Keratinocyte (primary cell): ENCODE measurements at regions not wholly inside any gene's neighbourhood (a gene's known extent, or its start where the extent isn't known, plus 50 kb on each side); places are given as distances from the start of the nearest gene placed in this dataset.

ENCODE experiments used
- DNase-seq: peaks from one replicate; pipeline ENCODE4 v3.0.0-alpha.2; 2011; ENCODE audit warnings: low read depth, missing footprints, low spot score
- FAIRE-seq: peaks from 2 replicates; lab custom pipeline; 2011; peaks lifted over from hg19 to GRCh38; lab: Jason Lieb, UNC
- H2AFZ ChIP-seq: 2 replicates; pipeline ENCODE4 v1.6.0; 2012; ENCODE audit warnings: low read length, control low read depth, inconsistent platforms; ENCODE audit not compliant: control insufficient read depth
- H3K27ac ChIP-seq: 2 replicates; pipeline ENCODE4 v1.5.1; 2011; ENCODE audit warnings: low read length; ENCODE audit not compliant: control insufficient read depth, insufficient read depth
- H3K27me3 ChIP-seq: 3 replicates; pipeline ENCODE4 v1.6.0; 2011; ENCODE audit warnings: low read length; ENCODE audit not compliant: control insufficient read depth, insufficient read depth; ENCODE audit errors: extremely low read depth
- H3K36me3 ChIP-seq, 2 experiments: 2 replicates in 1 of 2; 3 replicates in 1 of 2; pipeline ENCODE4 v1.5.1; 2011; ENCODE audit warnings: low read length in 2 of 2, mild to moderate bottlenecking in 1 of 2; ENCODE audit not compliant: control insufficient read depth in 2 of 2, insufficient read depth in 2 of 2; ENCODE audit errors: extremely low read depth in 1 of 2
- H3K4me1 ChIP-seq: 3 replicates; pipeline ENCODE4 v1.5.1; 2011; ENCODE audit warnings: low read length; ENCODE audit not compliant: control insufficient read depth, insufficient read depth; ENCODE audit errors: extremely low read depth
- H3K4me2 ChIP-seq: 3 replicates; pipeline ENCODE4 v1.6.0; 2011; ENCODE audit warnings: low read depth, low read length; ENCODE audit not compliant: control insufficient read depth, insufficient read depth; ENCODE audit errors: extremely low read depth
- H3K4me3 ChIP-seq, 3 experiments: fragments of 200-600 bp in 1 of 3; sonication (generic) in 1 of 3; 2 replicates in 2 of 3; 3 replicates in 1 of 3; pipeline ENCODE4 v1.5.1; 2011 to 2016; ENCODE audit warnings: low read length in 3 of 3, mild to moderate bottlenecking in 3 of 3, control low read depth in 2 of 3, inconsistent platforms in 1 of 3, low read depth in 1 of 3, mixed read lengths in 1 of 3, mixed run types in 1 of 3, moderate library complexity in 1 of 3; ENCODE audit not compliant: control insufficient read depth in 2 of 3, insufficient read depth in 2 of 3; ENCODE audit errors: extremely low read depth in 1 of 3
- H3K79me2 ChIP-seq: 2 replicates; pipeline ENCODE4 v1.6.0; 2012; ENCODE audit warnings: low read length; ENCODE audit not compliant: control insufficient read depth, insufficient read depth
- H3K9ac ChIP-seq: 3 replicates; pipeline ENCODE4 v1.6.0; 2011; ENCODE audit warnings: low read length; ENCODE audit not compliant: control insufficient read depth, insufficient read depth; ENCODE audit errors: extremely low read depth
- H3K9me1 ChIP-seq: 3 replicates; pipeline ENCODE4 v1.6.0; 2011; ENCODE audit warnings: low read length; ENCODE audit not compliant: control insufficient read depth, insufficient read depth; ENCODE audit errors: extremely low read depth
- H3K9me3 ChIP-seq: 2 replicates; pipeline ENCODE4 v1.5.1; 2012; ENCODE audit warnings: low read depth, low read length; ENCODE audit not compliant: control insufficient read depth
- H4K20me1 ChIP-seq: 3 replicates; pipeline ENCODE4 v1.6.0; 2011; ENCODE audit warnings: low read length; ENCODE audit not compliant: control insufficient read depth, insufficient read depth; ENCODE audit errors: extremely low read depth
- EZH2 ChIP-seq: IDR thresholded peaks from one replicate; pipeline ENCODE4 v1.6.1; 2012; ENCODE audit warnings: inconsistent platforms, mild to moderate bottlenecking, low read length, moderate library complexity
- dilution Hi-C: fragments of 300-500 bp; cut with MboI; formaldehyde crosslinking; loops from one replicate; pipeline ENCODE4 v1.7.0; 2020; ENCODE audit warnings: low sequenced_read_pairs; ENCODE audit not compliant: extremely low pct_ligation_motif_present
- TF ChIP-seq, protein P1 (sequence below), 3 experiments: IDR thresholded peaks in 1 of 3; conservative IDR thresholded peaks in 1 of 3; optimal IDR thresholded peaks in 1 of 3; 2 replicates in 2 of 3; 3 replicates in 1 of 3; pipeline versions ENCODE3 to v1.5.1; 2011; ENCODE audit warnings: low read length in 3 of 3, mild to moderate bottlenecking in 3 of 3, moderate library complexity in 2 of 3, control low read depth in 1 of 3, inconsistent platforms in 1 of 3; ENCODE audit not compliant: insufficient read depth in 2 of 3; ENCODE audit errors: extremely low read depth in 1 of 3

DNA sequence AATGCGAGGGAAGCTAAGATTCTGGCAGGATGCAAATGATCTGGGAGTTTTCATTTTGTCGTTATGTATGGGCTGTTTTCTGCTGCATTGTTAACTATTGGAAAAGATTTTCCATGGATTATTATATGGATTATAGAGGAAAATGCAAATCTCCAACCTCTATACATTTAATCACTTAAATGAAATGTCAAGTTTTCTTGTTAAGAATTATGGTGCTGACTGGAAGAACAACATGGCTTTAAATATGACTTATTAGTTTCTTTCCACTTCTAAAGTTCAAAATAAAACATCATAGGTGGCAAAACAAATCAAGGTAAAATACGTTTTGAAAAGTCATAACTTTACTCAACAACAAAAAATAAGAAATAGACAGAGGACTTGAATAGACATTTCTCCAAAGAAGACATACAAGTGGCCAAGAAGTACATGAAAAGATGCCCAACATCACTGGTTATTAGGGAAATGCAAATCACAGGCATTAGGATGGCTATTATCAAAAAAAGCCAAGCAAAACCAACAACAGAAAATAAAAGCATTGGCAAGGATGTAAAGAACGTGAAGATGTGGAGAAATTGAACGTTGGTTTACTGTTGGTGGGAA, 56.2 kb upstream of the CLDN5 start:
- H3K9ac ChIP-seq, result no peak overlapping the region
- dilution Hi-C loops, result no loop called here
- no peaks in the 10 kb centered on the region for H3K36me3 ChIP-seq
- no peak overlapping the region for H3K4me3 ChIP-seq
- FAIRE-seq (no peak), DNase-seq (no peak)
- H3K79me2 ChIP-seq, result no peaks in the 10 kb centered on the region
- H3K9me1 ChIP-seq, result no peaks in the 10 kb centered on the region
- H3K27me3 ChIP-seq, result no peaks in the 10 kb centered on the region
- H2AFZ ChIP-seq, result no peak overlapping the region
- H4K20me1 ChIP-seq, result no peaks in the 10 kb centered on the region
- H3K4me1 ChIP-seq, result peaks cover 26% of the 10 kb centered on the region
- H3K4me2 ChIP-seq, result no peak overlapping the region
- H3K27ac ChIP-seq, result no peak overlapping the region
- no peak for TF ChIP-seq EZH2
- TF ChIP-seq, protein P1, sequence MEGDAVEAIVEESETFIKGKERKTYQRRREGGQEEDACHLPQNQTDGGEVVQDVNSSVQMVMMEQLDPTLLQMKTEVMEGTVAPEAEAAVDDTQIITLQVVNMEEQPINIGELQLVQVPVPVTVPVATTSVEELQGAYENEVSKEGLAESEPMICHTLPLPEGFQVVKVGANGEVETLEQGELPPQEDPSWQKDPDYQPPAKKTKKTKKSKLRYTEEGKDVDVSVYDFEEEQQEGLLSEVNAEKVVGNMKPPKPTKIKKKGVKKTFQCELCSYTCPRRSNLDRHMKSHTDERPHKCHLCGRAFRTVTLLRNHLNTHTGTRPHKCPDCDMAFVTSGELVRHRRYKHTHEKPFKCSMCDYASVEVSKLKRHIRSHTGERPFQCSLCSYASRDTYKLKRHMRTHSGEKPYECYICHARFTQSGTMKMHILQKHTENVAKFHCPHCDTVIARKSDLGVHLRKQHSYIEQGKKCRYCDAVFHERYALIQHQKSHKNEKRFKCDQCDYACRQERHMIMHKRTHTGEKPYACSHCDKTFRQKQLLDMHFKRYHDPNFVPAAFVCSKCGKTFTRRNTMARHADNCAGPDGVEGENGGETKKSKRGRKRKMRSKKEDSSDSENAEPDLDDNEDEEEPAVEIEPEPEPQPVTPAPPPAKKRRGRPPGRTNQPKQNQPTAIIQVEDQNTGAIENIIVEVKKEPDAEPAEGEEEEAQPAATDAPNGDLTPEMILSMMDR (optimal IDR thresholded peaks at IDR 0.05 in 1 of 3, IDR thresholded peaks at IDR 0.05 in 1 of 3, conservative IDR thresholded peaks at IDR 0.05 in 1 of 3; ENCODE audit: extremely low read depth in 1 of 3, insufficient read depth in 2 of 3, low read length in 3 of 3), result no peak
- no peaks in the 10 kb centered on the region for H3K9me3 ChIP-seq

- TF ChIP-seq EZH2, result no peak
- TF ChIP-seq, protein P1 (optimal IDR thresholded peaks at IDR 0.05 in 1 of 3, IDR thresholded peaks at IDR 0.05 in 1 of 3, conservative IDR thresholded peaks at IDR 0.05 in 1 of 3; ENCODE audit: extremely low read depth in 1 of 3, insufficient read depth in 2 of 3, low read length in 3 of 3), result no peak
- dilution Hi-C loops, result no loop called here
Observed at GRCh38 chr22:19582033-19582693, 58.0 kb upstream of the CLDN5 start.

More at GRCh38 chr22:19582033-19582693, 58.0 kb upstream of the CLDN5 start:
- no peak for FAIRE-seq
- no peak overlapping the region for H2AFZ ChIP-seq
- no peaks in the 10 kb centered on the region for H3K79me2 ChIP-seq
- no peaks in the 10 kb centered on the region for H4K20me1 ChIP-seq
- DNase-seq, result no peak
- H3K36me3 ChIP-seq, result no peaks in the 10 kb centered on the region
- H3K4me1 ChIP-seq, result peaks cover 10% of the 10 kb centered on the region
- H3K4me2 ChIP-seq, result no peak overlapping the region
- H3K27ac ChIP-seq, result no peak overlapping the region
- H3K27me3 ChIP-seq, result no peaks in the 10 kb centered on the region
- H3K9me1 ChIP-seq, result no peaks in the 10 kb centered on the region
- H3K9me3 ChIP-seq, result no peaks in the 10 kb centered on the region
- no peak overlapping the region for H3K4me3 ChIP-seq
- H3K9ac ChIP-seq, result no peak overlapping the region
